Loucy (cell line): ENCODE measurements at regions not wholly inside any gene's neighbourhood (a gene's known extent, or its start where the extent isn't known, plus 50 kb on each side); places are given as distances from the start of the nearest gene placed in this dataset.

Source experiments
- H2AFZ ChIP-seq: fragments of 200-600 bp; sonication (generic); 2 replicates; pipeline ENCODE4 v1.6.0; 2016; ENCODE audit warnings: antibody characterized with exemption, mild to moderate bottlenecking, low read length, moderate library complexity
- H3F3A ChIP-seq: fragments of 200-600 bp; 2 replicates; pipeline ENCODE4 v1.6.0; 2016; ENCODE audit warnings: antibody characterized with exemption, low read depth, mild to moderate bottlenecking
- H3K27me3 ChIP-seq: fragments of 200-600 bp; sonication (generic); 2 replicates; pipeline ENCODE4 v1.6.1; 2014; ENCODE audit warnings: low read length, mild to moderate bottlenecking; ENCODE audit not compliant: insufficient read depth, poor library complexity, severe bottlenecking
- H3K36me3 ChIP-seq: fragments of 200-600 bp; sonication (generic); 2 replicates; pipeline ENCODE4 v1.6.1; 2016; ENCODE audit warnings: low read length; ENCODE audit not compliant: insufficient read depth
- H3K4me1 ChIP-seq: fragments of 200-600 bp; sonication (generic); 2 replicates; pipeline ENCODE4 v1.5.1; 2014; ENCODE audit warnings: low read length, mild to moderate bottlenecking; ENCODE audit not compliant: insufficient read depth, poor library complexity, severe bottlenecking
- H3K4me2 ChIP-seq: fragments of 200-600 bp; sonication (generic); 2 replicates; pipeline ENCODE4 v1.6.0; 2014; ENCODE audit warnings: antibody characterized with exemption, low read length, low read depth, mild to moderate bottlenecking; ENCODE audit not compliant: poor library complexity, severe bottlenecking
- H3K4me3 ChIP-seq: fragments of 200-600 bp; sonication (generic); 2 replicates; pipeline ENCODE4 v1.5.1; 2014; ENCODE audit warnings: low read length, mild to moderate bottlenecking, mixed read lengths; ENCODE audit not compliant: poor library complexity, severe bottlenecking
- H3K79me2 ChIP-seq: fragments of 200-600 bp; sonication (generic); 2 replicates; pipeline ENCODE4 v1.6.1; 2014; ENCODE audit warnings: low read length; ENCODE audit not compliant: insufficient read depth
- H3K9ac ChIP-seq: fragments of 200-600 bp; sonication (generic); 2 replicates; pipeline ENCODE4 v1.6.0; 2014; ENCODE audit warnings: mild to moderate bottlenecking, low read depth, low read length, moderate library complexity; ENCODE audit not compliant: poor library complexity, severe bottlenecking
- H3K9me2 ChIP-seq: fragments of 200-600 bp; sonication (generic); replicated peaks from 2 replicates; pipeline ENCODE4 v1.6.1; 2016; ENCODE audit warnings: low read depth, low read length, mixed read lengths
- H3K9me3 ChIP-seq: fragments of 200-600 bp; sonication (generic); 2 replicates; pipeline ENCODE4 v1.6.1; 2014; ENCODE audit warnings: mild to moderate bottlenecking, antibody characterized with exemption, low read length, low read depth; ENCODE audit not compliant: insufficient read depth
- H4K20me1 ChIP-seq: fragments of 200-600 bp; sonication (generic); 2 replicates; pipeline ENCODE4 v1.6.0; 2014; ENCODE audit warnings: antibody characterized with exemption, low read length, mild to moderate bottlenecking; ENCODE audit not compliant: insufficient read depth, poor library complexity, severe bottlenecking
- EZH2phosphoT487 ChIP-seq: fragments of 200-600 bp; IDR thresholded peaks from 2 replicates; pipeline ENCODE4 v1.6.1; 2018; ENCODE audit warnings: antibody characterized with exemption, mild to moderate bottlenecking, moderate library complexity, borderline replicate concordance
- TF ChIP-seq, protein P1 (sequence below): fragments of 200-600 bp; sonication (generic); conservative IDR thresholded peaks from 2 replicates; pipeline ENCODE4 v1.5.1; 2014; ENCODE audit warnings: mild to moderate bottlenecking, antibody characterized with exemption, low read length

GRCh38 chrX:144717682-144718081 is 529.6 kb upstream of the SPANXN1 start:
- Histone ChIP-seq H2AFZ (no peak overlapping the region), H3K4me1 (no peaks in the 10 kb centered on the region), H3K4me2 (no peak overlapping the region), H4K20me1 (no peaks in the 10 kb centered on the region), H3K9ac (no peak overlapping the region), H3F3A (no peaks in the 10 kb centered on the region), H3K9me2 (no peaks in the 10 kb centered on the region), H3K9me3 (no peaks in the 10 kb centered on the region), H3K4me3 (no peak overlapping the region), H3K36me3 (no peaks in the 10 kb centered on the region), H3K79me2 (no peaks in the 10 kb centered on the region), H3K27me3 (no peaks in the 10 kb centered on the region)
- TF ChIP-seq, protein P1, sequence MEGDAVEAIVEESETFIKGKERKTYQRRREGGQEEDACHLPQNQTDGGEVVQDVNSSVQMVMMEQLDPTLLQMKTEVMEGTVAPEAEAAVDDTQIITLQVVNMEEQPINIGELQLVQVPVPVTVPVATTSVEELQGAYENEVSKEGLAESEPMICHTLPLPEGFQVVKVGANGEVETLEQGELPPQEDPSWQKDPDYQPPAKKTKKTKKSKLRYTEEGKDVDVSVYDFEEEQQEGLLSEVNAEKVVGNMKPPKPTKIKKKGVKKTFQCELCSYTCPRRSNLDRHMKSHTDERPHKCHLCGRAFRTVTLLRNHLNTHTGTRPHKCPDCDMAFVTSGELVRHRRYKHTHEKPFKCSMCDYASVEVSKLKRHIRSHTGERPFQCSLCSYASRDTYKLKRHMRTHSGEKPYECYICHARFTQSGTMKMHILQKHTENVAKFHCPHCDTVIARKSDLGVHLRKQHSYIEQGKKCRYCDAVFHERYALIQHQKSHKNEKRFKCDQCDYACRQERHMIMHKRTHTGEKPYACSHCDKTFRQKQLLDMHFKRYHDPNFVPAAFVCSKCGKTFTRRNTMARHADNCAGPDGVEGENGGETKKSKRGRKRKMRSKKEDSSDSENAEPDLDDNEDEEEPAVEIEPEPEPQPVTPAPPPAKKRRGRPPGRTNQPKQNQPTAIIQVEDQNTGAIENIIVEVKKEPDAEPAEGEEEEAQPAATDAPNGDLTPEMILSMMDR: no peak

DNA sequence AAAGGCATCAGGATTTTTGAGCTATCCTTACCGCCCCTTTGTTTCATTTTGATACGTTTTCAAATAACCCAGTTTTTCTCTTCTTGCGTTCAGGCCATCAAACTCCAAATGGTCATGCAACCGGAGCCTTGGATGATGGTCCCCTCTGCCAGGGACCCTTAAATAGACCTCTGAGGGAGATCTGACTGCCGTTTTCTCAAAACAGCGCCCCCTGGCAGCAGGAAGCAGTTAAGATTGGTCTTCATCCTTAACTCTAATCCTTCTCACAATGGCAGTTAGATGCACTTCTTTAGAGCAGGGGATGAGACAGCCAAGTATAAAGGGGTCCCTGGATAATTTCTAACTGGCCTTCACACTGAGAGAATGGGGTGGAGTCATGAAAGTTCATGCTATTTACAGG is 525.0 kb upstream of the SPANXN1 start:
- Histone ChIP-seq H2AFZ (no peak overlapping the region), H3K79me2 (no peaks in the 10 kb centered on the region), H3K4me3 (no peak overlapping the region), H3K9me2 (no peaks in the 10 kb centered on the region), H3K9ac (no peak overlapping the region), H3K27me3 (no peaks in the 10 kb centered on the region), H3K9me3 (no peaks in the 10 kb centered on the region), H4K20me1 (no peaks in the 10 kb centered on the region), H3F3A (no peaks in the 10 kb centered on the region), H3K4me2 (no peak overlapping the region), H3K4me1 (no peaks in the 10 kb centered on the region), H3K36me3 (no peaks in the 10 kb centered on the region)
- TF ChIP-seq, protein P1: peak; percentile 15; the same call in 1 of the 2 replicates
- no peak for TF ChIP-seq EZH2phosphoT487

GRCh38 chrX:144730471-144730870 is 516.8 kb upstream of the SPANXN1 start:
- H3K9ac ChIP-seq: no peak overlapping the region
- H4K20me1 ChIP-seq: no peaks in the 10 kb centered on the region
- H3K27me3 ChIP-seq: no peaks in the 10 kb centered on the region
- no peak overlapping the region for H3K4me3 ChIP-seq
- H2AFZ ChIP-seq: no peak overlapping the region
- no peaks in the 10 kb centered on the region for H3F3A ChIP-seq
- no peaks in the 10 kb centered on the region for H3K36me3 ChIP-seq
- no peak for TF ChIP-seq EZH2phosphoT487
- TF ChIP-seq, protein P1: no peak
- no peaks in the 10 kb centered on the region for H3K9me2 ChIP-seq
- no peaks in the 10 kb centered on the region for H3K4me1 ChIP-seq
- H3K4me2 ChIP-seq: no peak overlapping the region
- H3K79me2 ChIP-seq: no peaks in the 10 kb centered on the region
- H3K9me3 ChIP-seq: no peaks in the 10 kb centered on the region
